ENCODE measurements at regions not wholly inside any gene's neighbourhood (a gene's known extent, or its start where the extent isn't known, plus 50 kb on each side); places are given as distances from the start of the nearest gene placed in this dataset.

- H3K36me3 ChIP-seq (ENCODE audit: control insufficient read depth, low read length), result no peaks in the 10 kb centered on the region
- H3K4me3 ChIP-seq (ENCODE audit: low read length), result no peak overlapping the region
- H3K27me3 ChIP-seq (ENCODE audit: control insufficient read depth, low read length), result peaks cover 30% of the 10 kb centered on the region
- H4K20me1 ChIP-seq (ENCODE audit: control insufficient read depth, insufficient read depth, low read depth, low read length), result no peaks in the 10 kb centered on the region
- no peaks in the 10 kb centered on the region for H3K4me1 ChIP-seq (ENCODE audit: control insufficient read depth, low read length)
- no peaks in the 10 kb centered on the region for H3K9me2 ChIP-seq (replicated peaks; ENCODE audit: control insufficient read depth, low read length)
- no peak overlapping the region for H3K4me2 ChIP-seq (ENCODE audit: low read length)
- H3K9me3 ChIP-seq (ENCODE audit: control insufficient read depth, insufficient read depth, low read length), result no peaks in the 10 kb centered on the region; the same call in 1 of the 2 replicates
- TF ChIP-seq CTCF (IDR thresholded peaks at IDR 0.05; ENCODE audit: low read depth, low read length, poor library complexity, severe bottlenecking) (no peak), EZH2phosphoT487 (IDR thresholded peaks at IDR 0.05; ENCODE audit: borderline replicate concordance, low read length) (no peak)
- H3F3A ChIP-seq (ENCODE audit: control insufficient read depth, insufficient read depth), result no peaks in the 10 kb centered on the region
- no peak overlapping the region for H3K27ac ChIP-seq (ENCODE audit: low read depth, low read length)
- no peaks in the 10 kb centered on the region for H3K79me2 ChIP-seq (ENCODE audit: control insufficient read depth, low read length)
Measured at GRCh38 chr1:38274974-38275373, 228.4 kb upstream of the POU3F1 start.

GRCh38 chr1:38273196-38273804 is 226.7 kb upstream of the POU3F1 start:
- no peaks in the 10 kb centered on the region for H3K9me2 ChIP-seq (replicated peaks; ENCODE audit: control insufficient read depth, low read length)
- no peak overlapping the region for H3K4me3 ChIP-seq (ENCODE audit: low read length)
- TF ChIP-seq EZH2phosphoT487 (IDR thresholded peaks at IDR 0.05; ENCODE audit: borderline replicate concordance, low read length), result no peak
- TF ChIP-seq CTCF (IDR thresholded peaks at IDR 0.05; ENCODE audit: low read depth, low read length, poor library complexity, severe bottlenecking), result no peak
- no peaks in the 10 kb centered on the region for H3K9me3 ChIP-seq (ENCODE audit: control insufficient read depth, insufficient read depth, low read length)
- no peaks in the 10 kb centered on the region for H3K4me1 ChIP-seq (ENCODE audit: control insufficient read depth, low read length)
- no peaks in the 10 kb centered on the region for H3F3A ChIP-seq (ENCODE audit: control insufficient read depth, insufficient read depth)
- no peaks in the 10 kb centered on the region for H4K20me1 ChIP-seq (ENCODE audit: control insufficient read depth, insufficient read depth, low read depth, low read length)
- H3K27me3 ChIP-seq (ENCODE audit: control insufficient read depth, low read length), result peaks cover 33% of the 10 kb centered on the region
- H3K27ac ChIP-seq (ENCODE audit: low read depth, low read length), result no peak overlapping the region
- no peaks in the 10 kb centered on the region for H3K36me3 ChIP-seq (ENCODE audit: control insufficient read depth, low read length)
- no peak overlapping the region for H3K4me2 ChIP-seq (ENCODE audit: low read length)
- no peaks in the 10 kb centered on the region for H3K79me2 ChIP-seq (ENCODE audit: control insufficient read depth, low read length)

- H3K4me1 ChIP-seq (ENCODE audit: control insufficient read depth, low read length), result no peaks in the 10 kb centered on the region
- no peaks in the 10 kb centered on the region for H3K36me3 ChIP-seq (ENCODE audit: control insufficient read depth, low read length)
- no peaks in the 10 kb centered on the region for H4K20me1 ChIP-seq (ENCODE audit: control insufficient read depth, insufficient read depth, low read depth, low read length)
- H3F3A ChIP-seq (ENCODE audit: control insufficient read depth, insufficient read depth), result no peaks in the 10 kb centered on the region
- H3K9me3 ChIP-seq (ENCODE audit: control insufficient read depth, insufficient read depth, low read length), result no peaks in the 10 kb centered on the region
- peaks cover 33% of the 10 kb centered on the region for H3K27me3 ChIP-seq (ENCODE audit: control insufficient read depth, low read length)
- TF ChIP-seq CTCF (IDR thresholded peaks at IDR 0.05; ENCODE audit: low read depth, low read length, poor library complexity, severe bottlenecking), result no peak
- TF ChIP-seq EZH2phosphoT487 (IDR thresholded peaks at IDR 0.05; ENCODE audit: borderline replicate concordance, low read length), result no peak
- no peak overlapping the region for H3K27ac ChIP-seq (ENCODE audit: low read depth, low read length)
- no peak overlapping the region for H3K4me2 ChIP-seq (ENCODE audit: low read length)
- H3K79me2 ChIP-seq (ENCODE audit: control insufficient read depth, low read length), result no peaks in the 10 kb centered on the region
- H3K9me2 ChIP-seq (replicated peaks; ENCODE audit: control insufficient read depth, low read length), result no peaks in the 10 kb centered on the region
- no peak overlapping the region for H3K4me3 ChIP-seq (ENCODE audit: low read length)
Measured at GRCh38 chr1:38272515-38272914, 225.9 kb upstream of the POU3F1 start.

Measured in DOHH2 (cell line).